ENCODE measurements at regions not wholly inside any gene's neighbourhood (a gene's known extent, or its start where the extent isn't known, plus 50 kb on each side); places are given as distances from the start of the nearest gene placed in this dataset.

DNA sequence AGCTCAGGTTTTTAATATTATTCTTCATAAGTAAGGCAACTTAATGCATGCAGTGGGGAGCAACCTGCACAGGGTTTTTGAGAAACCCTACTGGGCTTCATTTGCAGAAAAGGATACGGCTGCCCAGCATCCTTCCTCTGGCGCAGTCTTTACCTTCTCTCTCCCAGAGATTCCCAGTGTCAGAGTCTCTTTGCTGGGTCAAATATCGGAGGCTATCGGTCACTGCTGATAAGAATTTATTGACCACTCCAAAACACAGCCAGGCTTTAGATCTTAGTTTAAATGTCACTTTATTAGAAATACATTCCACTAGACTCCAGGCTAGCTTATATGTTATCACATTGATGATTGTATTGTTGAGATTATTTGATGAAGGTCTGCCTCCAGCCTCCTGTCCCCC, 147.2 kb upstream of the CPSF6 start:
- no peak for TF ChIP-seq TCF4 (CRISPR knock-in tag; IDR thresholded peaks at IDR 0.05; ENCODE audit: borderline replicate concordance)
- TF ChIP-seq GLIS3 (CRISPR knock-in tag; IDR thresholded peaks at IDR 0.05), result no peak
- TF ChIP-seq ZNF70 (CRISPR knock-in tag; IDR thresholded peaks at IDR 0.05), result no peak
- no peak for TF ChIP-seq TOX (CRISPR knock-in tag; IDR thresholded peaks at IDR 0.05; ENCODE audit: borderline replicate concordance)
- TF ChIP-seq ESRRG (CRISPR knock-in tag; IDR thresholded peaks at IDR 0.05), result no peak
- no peak for TF ChIP-seq PPARA (CRISPR knock-in tag; IDR thresholded peaks at IDR 0.05; ENCODE audit: borderline replicate concordance)
- TF ChIP-seq, protein P1, sequence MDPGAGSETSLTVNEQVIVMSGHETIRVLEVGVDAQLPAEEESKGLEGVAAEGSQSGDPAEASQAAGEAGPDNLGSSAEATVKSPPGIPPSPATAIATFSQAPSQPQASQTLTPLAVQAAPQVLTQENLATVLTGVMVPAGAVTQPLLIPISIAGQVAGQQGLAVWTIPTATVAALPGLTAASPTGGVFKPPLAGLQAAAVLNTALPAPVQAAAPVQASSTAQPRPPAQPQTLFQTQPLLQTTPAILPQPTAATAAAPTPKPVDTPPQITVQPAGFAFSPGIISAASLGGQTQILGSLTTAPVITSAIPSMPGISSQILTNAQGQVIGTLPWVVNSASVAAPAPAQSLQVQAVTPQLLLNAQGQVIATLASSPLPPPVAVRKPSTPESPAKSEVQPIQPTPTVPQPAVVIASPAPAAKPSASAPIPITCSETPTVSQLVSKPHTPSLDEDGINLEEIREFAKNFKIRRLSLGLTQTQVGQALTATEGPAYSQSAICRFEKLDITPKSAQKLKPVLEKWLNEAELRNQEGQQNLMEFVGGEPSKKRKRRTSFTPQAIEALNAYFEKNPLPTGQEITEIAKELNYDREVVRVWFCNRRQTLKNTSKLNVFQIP (CRISPR knock-in tag; IDR thresholded peaks at IDR 0.05; ENCODE audit: borderline replicate concordance, low read depth), result no peak
- TF ChIP-seq ZC3H10 (CRISPR knock-in tag; IDR thresholded peaks at IDR 0.05), result no peak
- TF ChIP-seq ZFP30 (CRISPR knock-in tag; IDR thresholded peaks at IDR 0.05), result no peak
- no peak for TF ChIP-seq BACH2 (CRISPR knock-in tag; IDR thresholded peaks at IDR 0.05; ENCODE audit: borderline replicate concordance)
- TF ChIP-seq ZFP3 (CRISPR knock-in tag; IDR thresholded peaks at IDR 0.05), result no peak
- TF ChIP-seq, protein P2, sequence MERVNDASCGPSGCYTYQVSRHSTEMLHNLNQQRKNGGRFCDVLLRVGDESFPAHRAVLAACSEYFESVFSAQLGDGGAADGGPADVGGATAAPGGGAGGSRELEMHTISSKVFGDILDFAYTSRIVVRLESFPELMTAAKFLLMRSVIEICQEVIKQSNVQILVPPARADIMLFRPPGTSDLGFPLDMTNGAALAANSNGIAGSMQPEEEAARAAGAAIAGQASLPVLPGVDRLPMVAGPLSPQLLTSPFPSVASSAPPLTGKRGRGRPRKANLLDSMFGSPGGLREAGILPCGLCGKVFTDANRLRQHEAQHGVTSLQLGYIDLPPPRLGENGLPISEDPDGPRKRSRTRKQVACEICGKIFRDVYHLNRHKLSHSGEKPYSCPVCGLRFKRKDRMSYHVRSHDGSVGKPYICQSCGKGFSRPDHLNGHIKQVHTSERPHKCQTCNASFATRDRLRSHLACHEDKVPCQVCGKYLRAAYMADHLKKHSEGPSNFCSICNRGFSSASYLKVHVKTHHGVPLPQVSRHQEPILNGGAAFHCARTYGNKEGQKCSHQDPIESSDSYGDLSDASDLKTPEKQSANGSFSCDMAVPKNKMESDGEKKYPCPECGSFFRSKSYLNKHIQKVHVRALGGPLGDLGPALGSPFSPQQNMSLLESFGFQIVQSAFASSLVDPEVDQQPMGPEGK (CRISPR knock-in tag; IDR thresholded peaks at IDR 0.05; ENCODE audit: borderline replicate concordance), result no peak
- no peak for TF ChIP-seq OSR1 (CRISPR knock-in tag; IDR thresholded peaks at IDR 0.05)
- TF ChIP-seq ZNF8 (CRISPR knock-in tag; IDR thresholded peaks at IDR 0.05), result no peak
- TF ChIP-seq ARNTL (CRISPR knock-in tag; IDR thresholded peaks at IDR 0.05; ENCODE audit: borderline replicate concordance, low read depth), result no peak
- no peak for TF ChIP-seq SNAI2 (CRISPR knock-in tag; IDR thresholded peaks at IDR 0.05)
- TF ChIP-seq ZNF565 (CRISPR knock-in tag; conservative IDR thresholded peaks at IDR 0.05; ENCODE audit: low read depth), result no peak
- TF ChIP-seq ISL1 (CRISPR knock-in tag; IDR thresholded peaks at IDR 0.05), result no peak
- TF ChIP-seq, protein P3, sequence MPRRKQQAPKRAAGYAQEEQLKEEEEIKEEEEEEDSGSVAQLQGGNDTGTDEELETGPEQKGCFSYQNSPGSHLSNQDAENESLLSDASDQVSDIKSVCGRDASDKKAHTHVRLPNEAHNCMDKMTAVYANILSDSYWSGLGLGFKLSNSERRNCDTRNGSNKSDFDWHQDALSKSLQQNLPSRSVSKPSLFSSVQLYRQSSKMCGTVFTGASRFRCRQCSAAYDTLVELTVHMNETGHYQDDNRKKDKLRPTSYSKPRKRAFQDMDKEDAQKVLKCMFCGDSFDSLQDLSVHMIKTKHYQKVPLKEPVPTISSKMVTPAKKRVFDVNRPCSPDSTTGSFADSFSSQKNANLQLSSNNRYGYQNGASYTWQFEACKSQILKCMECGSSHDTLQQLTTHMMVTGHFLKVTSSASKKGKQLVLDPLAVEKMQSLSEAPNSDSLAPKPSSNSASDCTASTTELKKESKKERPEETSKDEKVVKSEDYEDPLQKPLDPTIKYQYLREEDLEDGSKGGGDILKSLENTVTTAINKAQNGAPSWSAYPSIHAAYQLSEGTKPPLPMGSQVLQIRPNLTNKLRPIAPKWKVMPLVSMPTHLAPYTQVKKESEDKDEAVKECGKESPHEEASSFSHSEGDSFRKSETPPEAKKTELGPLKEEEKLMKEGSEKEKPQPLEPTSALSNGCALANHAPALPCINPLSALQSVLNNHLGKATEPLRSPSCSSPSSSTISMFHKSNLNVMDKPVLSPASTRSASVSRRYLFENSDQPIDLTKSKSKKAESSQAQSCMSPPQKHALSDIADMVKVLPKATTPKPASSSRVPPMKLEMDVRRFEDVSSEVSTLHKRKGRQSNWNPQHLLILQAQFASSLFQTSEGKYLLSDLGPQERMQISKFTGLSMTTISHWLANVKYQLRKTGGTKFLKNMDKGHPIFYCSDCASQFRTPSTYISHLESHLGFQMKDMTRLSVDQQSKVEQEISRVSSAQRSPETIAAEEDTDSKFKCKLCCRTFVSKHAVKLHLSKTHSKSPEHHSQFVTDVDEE (CRISPR knock-in tag; IDR thresholded peaks at IDR 0.05), result no peak

DNA sequence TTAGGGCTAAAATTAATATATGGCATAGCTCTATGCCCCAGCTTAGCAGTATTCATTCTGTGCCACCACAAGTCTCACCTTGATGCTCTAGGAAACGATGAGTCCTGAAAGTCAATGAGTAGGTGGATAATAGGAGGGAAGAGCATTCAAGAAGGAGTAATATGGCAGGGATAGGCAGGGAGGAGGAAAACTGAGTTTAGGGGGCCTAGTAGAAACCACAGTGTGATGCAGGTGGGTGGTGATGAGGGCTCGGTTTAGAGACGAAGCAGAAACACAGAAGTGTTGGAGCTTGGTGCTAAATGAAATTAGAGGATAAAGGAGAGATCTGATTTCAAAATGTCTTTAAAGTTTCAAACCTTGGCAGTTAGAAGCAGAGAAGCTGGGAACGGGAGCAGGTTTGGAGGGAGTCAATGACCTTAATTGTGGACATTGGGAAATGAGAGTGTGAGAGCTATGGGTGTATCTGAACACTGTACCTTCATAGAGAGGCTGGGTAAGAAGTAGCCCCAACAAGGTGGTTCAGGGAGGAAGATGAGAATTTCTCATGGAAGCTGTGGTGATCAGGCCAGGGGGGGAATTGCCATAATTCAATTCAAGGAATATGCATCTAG, 144.7 kb upstream of the CPSF6 start:
- TF ChIP-seq ARNTL (CRISPR knock-in tag; IDR thresholded peaks at IDR 0.05; ENCODE audit: borderline replicate concordance, low read depth) (no peak), BACH2 (CRISPR knock-in tag; IDR thresholded peaks at IDR 0.05; ENCODE audit: borderline replicate concordance) (no peak), ZNF8 (CRISPR knock-in tag; IDR thresholded peaks at IDR 0.05) (no peak), ESRRG (CRISPR knock-in tag; IDR thresholded peaks at IDR 0.05) (no peak), ZFP3 (CRISPR knock-in tag; IDR thresholded peaks at IDR 0.05) (no peak), TCF4 (CRISPR knock-in tag; IDR thresholded peaks at IDR 0.05; ENCODE audit: borderline replicate concordance) (no peak), RARB (CRISPR knock-in tag; IDR thresholded peaks at IDR 0.05) (no peak)
- no peak for ATAC-seq

More for the DNA sequence above, 147.2 kb upstream of the CPSF6 start:
- no peak for ATAC-seq

DNA sequence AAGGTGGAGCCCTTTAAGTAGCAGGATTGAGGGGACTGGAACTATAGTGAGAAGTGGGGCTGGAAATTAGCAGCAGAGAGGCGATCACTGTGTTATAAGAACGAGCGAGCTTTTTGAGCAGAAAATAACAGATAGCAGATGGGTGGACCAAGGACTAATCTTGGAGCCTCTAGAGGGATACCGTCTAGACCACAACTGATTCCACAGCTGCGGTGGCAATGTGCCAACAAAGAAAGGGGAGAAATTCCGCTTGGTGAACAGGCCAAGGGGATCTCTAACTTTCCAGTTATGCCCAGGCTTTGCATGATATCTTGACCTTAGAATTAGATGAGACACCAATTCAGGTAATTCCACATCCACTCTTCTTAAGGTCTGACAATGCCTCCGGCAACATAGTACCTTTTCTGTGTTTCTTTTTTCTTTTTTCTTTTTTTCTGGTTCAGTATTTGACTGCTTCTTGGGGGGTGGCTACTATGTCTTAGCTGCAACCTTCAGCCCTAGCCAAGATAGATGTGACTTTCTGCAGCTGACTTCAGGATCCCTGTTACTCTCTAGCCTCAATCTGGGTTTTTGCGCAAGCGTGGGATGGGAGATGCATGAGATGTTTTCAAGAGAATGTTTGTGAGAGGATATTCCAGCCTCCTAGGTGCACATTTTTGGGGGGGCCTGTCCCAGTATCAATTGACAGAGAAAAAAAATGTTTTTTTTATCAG, 143.4 kb upstream of the CPSF6 start:
- TF ChIP-seq TCF4 (CRISPR knock-in tag; IDR thresholded peaks at IDR 0.05; ENCODE audit: borderline replicate concordance), result no peak
- TF ChIP-seq ZC3H10 (CRISPR knock-in tag; IDR thresholded peaks at IDR 0.05), result no peak
- no peak for TF ChIP-seq CSDC2 (CRISPR knock-in tag; IDR thresholded peaks at IDR 0.05)
- no peak for TF ChIP-seq PPARA (CRISPR knock-in tag; IDR thresholded peaks at IDR 0.05; ENCODE audit: borderline replicate concordance)
- ATAC-seq, result no peak
